Fibroblast of skin of right quadriceps (primary cell): ENCODE measurements at regions not wholly inside any gene's neighbourhood (a gene's known extent, or its start where the extent isn't known, plus 50 kb on each side); places are given as distances from the start of the nearest gene placed in this dataset.
"Not testable (repeated sequence)": the region's sequence is repeated elsewhere in the genome, so short reads cannot be mapped to it uniquely, and the experiment has no call there.

Experiments used
- DNase-seq: peaks from one replicate; pipeline ENCODE4 v3.0.0-alpha.2; 2013

- DNase-seq = no peak
Measured at GRCh38 chr14:99995700-99996356, 69.4 kb upstream of the EVL start.

GRCh38 chr14:99996951-99997571 is 68.2 kb upstream of the EVL start:
- DNase-seq = no peak

- not testable (repeated sequence) for DNase-seq
Measured at GRCh38 chr14:100000398-100000797, 64.8 kb upstream of the EVL start.

- DNase-seq = peak; percentile 25
Measured at GRCh38 chr14:100004392-100004791, 60.8 kb upstream of the EVL start.

- DNase-seq = no peak
Measured at GRCh38 chr14:100007254-100007653, 58.0 kb upstream of the EVL start.

GRCh38 chr14:100009802-100010201 is 55.4 kb upstream of the EVL start:
- DNase-seq = not testable (repeated sequence)

- DNase-seq = no peak
Measured at GRCh38 chr14:100010679-100011078, 54.5 kb upstream of the EVL start.

- no peak for DNase-seq
Measured at GRCh38 chr14:100011628-100012325, 53.4 kb upstream of the EVL start.

GRCh38 chr14:100012478-100013327 is 52.5 kb upstream of the EVL start:
- peak; percentile 33 for DNase-seq

GRCh38 chr14:100015251-100015655 is 50.0 kb upstream of the EVL start:
- no peak for DNase-seq
